Neuronal stem cell (in vitro differentiated cells): ENCODE measurements at regions not wholly inside any gene's neighbourhood (a gene's known extent, or its start where the extent isn't known, plus 50 kb on each side); places are given as distances from the start of the nearest gene placed in this dataset.
A peak's percentile ranks its signal among the peaks of the same experiment; 100 is the strongest.

Experiments
- DNase-seq: peaks from one replicate; pipeline ENCODE4 v3.0.0-alpha.2; 2013; ENCODE audit warnings: low spot score
- H2AFZ ChIP-seq: one replicate; pipeline ENCODE4 v1.6.1; 2013; ENCODE audit warnings: mild to moderate bottlenecking, low read length, inconsistent platforms
- H2AK5ac ChIP-seq: 2 replicates; pipeline ENCODE4 v1.6.1; 2013; ENCODE audit warnings: low read depth, mild to moderate bottlenecking, inconsistent platforms, low read length, moderate library complexity, mixed read lengths
- H2BK120ac ChIP-seq: 2 replicates; pipeline ENCODE4 v1.6.1; 2013; ENCODE audit warnings: low read depth, mild to moderate bottlenecking, inconsistent platforms, low read length, moderate library complexity, mixed read lengths
- H2BK12ac ChIP-seq: one replicate; pipeline ENCODE4 v1.6.1; 2013; ENCODE audit warnings: low read length, inconsistent platforms
- H2BK15ac ChIP-seq: 2 replicates; pipeline ENCODE4 v1.6.1; 2013; ENCODE audit warnings: mild to moderate bottlenecking, low read length, inconsistent platforms, mixed read lengths
- H2BK5ac ChIP-seq: one replicate; pipeline ENCODE4 v1.6.1; 2013; ENCODE audit warnings: inconsistent platforms, mild to moderate bottlenecking, low read length, moderate library complexity
- H3K14ac ChIP-seq: one replicate; pipeline ENCODE4 v1.6.1; 2013; ENCODE audit warnings: low read length, inconsistent platforms
- H3K18ac ChIP-seq: 2 replicates; pipeline ENCODE4 v1.6.1; 2013; ENCODE audit warnings: low read length, inconsistent platforms
- H3K23ac ChIP-seq: 2 replicates; pipeline ENCODE4 v1.6.1; 2013; ENCODE audit warnings: low read depth, mild to moderate bottlenecking, mixed read lengths, low read length, inconsistent platforms; ENCODE audit not compliant: poor library complexity
- H3K27ac ChIP-seq: replicated peaks from 3 replicates; pipeline ENCODE4 v1.5.1; 2013; ENCODE audit warnings: low read length, inconsistent platforms
- H3K27me3 ChIP-seq, 3 experiments: 2 replicates each; pipeline ENCODE4 v1.6.1; 2013; ENCODE audit warnings: low read length in 3 of 3, mild to moderate bottlenecking in 2 of 3, inconsistent platforms in 1 of 3, low read depth in 1 of 3, mixed read lengths in 1 of 3, moderate library complexity in 1 of 3; ENCODE audit not compliant: control insufficient read depth in 3 of 3, insufficient read depth in 3 of 3
- H3K36me3 ChIP-seq, 2 donors: replicated peaks in 1 of 2; 2 replicates each; pipeline ENCODE4 v1.6.1; 2013; ENCODE audit warnings: low read length in 2 of 2; ENCODE audit not compliant: control insufficient read depth in 2 of 2, insufficient read depth in 2 of 2
- H3K4ac ChIP-seq: 2 replicates; pipeline ENCODE4 v1.6.1; 2013; ENCODE audit warnings: inconsistent platforms, mild to moderate bottlenecking, low read length, moderate library complexity
- H3K4me1 ChIP-seq, 2 donors: 1 replicate in 1 of 2; 2 replicates in 1 of 2; pipeline ENCODE4 v1.6.1; 2013; ENCODE audit warnings: low read length in 2 of 2, low read depth in 1 of 2; ENCODE audit not compliant: control insufficient read depth in 2 of 2, insufficient read depth in 1 of 2
- H3K4me2 ChIP-seq: one replicate; pipeline ENCODE4 v1.6.1; 2013; ENCODE audit warnings: mild to moderate bottlenecking, low read length, inconsistent platforms; ENCODE audit not compliant: insufficient read depth, poor library complexity, severe bottlenecking
- H3K4me3 ChIP-seq, 2 donors: 2 replicates each; pipeline ENCODE4 v1.5.1; 2013; ENCODE audit warnings: low read length in 2 of 2, mild to moderate bottlenecking in 2 of 2, inconsistent platforms in 1 of 2, moderate library complexity in 1 of 2
- H3K79me1 ChIP-seq: one replicate; pipeline ENCODE4 v1.6.1; 2013; ENCODE audit warnings: low read depth, mild to moderate bottlenecking, inconsistent platforms, low read length, moderate library complexity
- H3K9ac ChIP-seq: one replicate; pipeline ENCODE4 v1.6.1; 2013; ENCODE audit warnings: mild to moderate bottlenecking, low read depth, low read length, inconsistent platforms; ENCODE audit not compliant: poor library complexity
- H3K9me3 ChIP-seq, 2 donors: replicated peaks in 1 of 2; 2 replicates each; pipeline versions ENCODE3 to v1.6.1; 2013; ENCODE audit warnings: low read length in 2 of 2, mild to moderate bottlenecking in 2 of 2, inconsistent platforms in 1 of 2, low read depth in 1 of 2, mixed read lengths in 1 of 2, moderate library complexity in 1 of 2; ENCODE audit not compliant: control insufficient read depth in 2 of 2, insufficient read depth in 1 of 2
- H4K8ac ChIP-seq: one replicate; pipeline ENCODE4 v1.6.1; 2013; ENCODE audit warnings: low read depth, mild to moderate bottlenecking, inconsistent platforms, low read length, moderate library complexity
- H4K91ac ChIP-seq: one replicate; pipeline ENCODE4 v1.6.1; 2013; ENCODE audit warnings: low read length, low read depth, mild to moderate bottlenecking, inconsistent platforms; ENCODE audit not compliant: poor library complexity
- WGBS, 2 donors: extraction: QIAGEN DNeasy Blood & Tissue Kit; methylation state at CpG; one replicate each; pipeline ENCODE4 v1.1.7; 2013; ENCODE audit warnings: missing lambda C conversion rate in 2 of 2, mixed read lengths in 1 of 2; ENCODE audit not compliant: insufficient read length in 2 of 2, insufficient replicate concordance in 1 of 2; ENCODE audit errors: extremely low coverage in 2 of 2; 5-methylcytosine and 5-hydroxymethylcytosine counted together

DNA sequence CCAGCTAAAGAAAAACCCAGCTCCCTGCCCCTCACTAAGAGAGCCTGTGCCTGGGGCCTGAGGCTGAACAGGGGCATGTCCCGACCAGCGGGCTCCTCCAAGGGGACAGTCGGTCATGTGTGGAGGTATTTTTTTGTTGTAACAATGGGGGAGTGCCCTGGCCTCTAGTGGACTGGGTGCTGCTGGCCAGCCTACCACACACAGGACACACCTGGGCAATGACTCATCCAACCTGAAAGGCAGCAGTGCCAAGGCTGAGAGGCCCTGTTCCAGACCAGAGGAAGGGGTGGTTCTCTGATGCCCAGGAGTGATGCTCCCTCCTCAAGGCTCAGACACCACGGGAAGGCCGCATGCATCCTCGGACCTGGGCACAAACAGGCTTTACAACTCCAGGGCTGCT is 181.5 kb downstream of the OLFM1 start:
- Histone ChIP-seq H2BK120ac (no peak overlapping the region), H3K9me3 (peaks cover 0 to 1% of the 10 kb centered on the region in 2 donors), H4K8ac (no peak overlapping the region), H3K79me1 (no peaks in the 10 kb centered on the region), H3K4me2 (no peak overlapping the region), H2AK5ac (peak overlapping the region; percentile 74), H3K27me3 (peaks cover 0 to 42% (median 0%) of the 10 kb centered on the region in 3 experiments), H2BK12ac (no peak overlapping the region), H3K4ac (no peak overlapping the region), H3K9ac (no peak overlapping the region), H2BK5ac (no peak overlapping the region), H2BK15ac (peak overlapping the region; percentile 28), H4K91ac (no peak overlapping the region), H3K23ac (peak overlapping the region; percentile 77), H3K4me1 (peaks cover 0 to 19% of the 10 kb centered on the region in 2 donors), H3K4me3 (no peak overlapping the region), H3K36me3 (peaks cover 0 to 5% of the 10 kb centered on the region in 2 donors), H2AFZ (no peak overlapping the region), H3K18ac (peak overlapping the region; percentile 75), H3K27ac (no peak overlapping the region), H3K14ac (no peak overlapping the region)
- no CpG with 5 or more reads among the region's 6 CpGs for WGBS, 2 donors
- no peak for DNase-seq

GRCh38 chr9:135269912-135270830 is 182.7 kb downstream of the OLFM1 start:
- no peak overlapping the region for H2BK120ac ChIP-seq
- no peak overlapping the region for H2AK5ac ChIP-seq
- H3K27ac ChIP-seq, result no peak overlapping the region
- H3K4me1 ChIP-seq, result peaks cover 0 to 19% of the 10 kb centered on the region in 2 donors
- H3K18ac ChIP-seq, result peak overlapping the region; percentile 81
- H2BK15ac ChIP-seq, result no peak overlapping the region
- DNase-seq, result no peak
- H3K14ac ChIP-seq, result peak overlapping the region; percentile 58
- H3K9me3 ChIP-seq, result peaks cover 0 to 1% of the 10 kb centered on the region in 2 donors
- no peak overlapping the region for H3K4ac ChIP-seq
- H3K27me3 ChIP-seq, result peaks cover 0 to 42% (median 0%) of the 10 kb centered on the region in 3 experiments
- H3K23ac ChIP-seq, result peak overlapping the region; percentile 14
- no peak overlapping the region for H3K4me2 ChIP-seq
- peak overlapping the region; percentile 7 for H2BK5ac ChIP-seq
- H3K79me1 ChIP-seq, result no peaks in the 10 kb centered on the region
- H4K91ac ChIP-seq, result peak overlapping the region; percentile 81
- H3K36me3 ChIP-seq, result peaks cover 0 to 5% of the 10 kb centered on the region in 2 donors
- H3K9ac ChIP-seq, result peak overlapping the region; percentile 78
- H3K4me3 ChIP-seq, result peak overlapping the region in 1 of 2 donors; percentile 66
- H2BK12ac ChIP-seq, result no peak overlapping the region
- H2AFZ ChIP-seq, result no peak overlapping the region
- no CpG with 5 or more reads among the region's 20 CpGs for WGBS, 2 donors
- H4K8ac ChIP-seq, result peak overlapping the region; percentile 94

- H3K79me1 ChIP-seq, result no peaks in the 10 kb centered on the region
- peaks cover 0 to 19% of the 10 kb centered on the region in 2 donors for H3K4me1 ChIP-seq
- H2BK5ac ChIP-seq, result no peak overlapping the region
- H3K4me3 ChIP-seq, result no peak overlapping the region
- no peak overlapping the region for H2BK15ac ChIP-seq
- H3K23ac ChIP-seq, result no peak overlapping the region
- H2BK12ac ChIP-seq, result no peak overlapping the region
- H3K9ac ChIP-seq, result no peak overlapping the region
- no CpG with 5 or more reads among the region's 19 CpGs for WGBS, 2 donors
- no peak overlapping the region for H3K14ac ChIP-seq
- peaks cover 0 to 5% of the 10 kb centered on the region in 2 donors for H3K36me3 ChIP-seq
- no peak overlapping the region for H3K27ac ChIP-seq
- H3K4ac ChIP-seq, result no peak overlapping the region
- no peak overlapping the region for H2AK5ac ChIP-seq
- H3K9me3 ChIP-seq, result peaks cover 0 to 1% of the 10 kb centered on the region in 2 donors
- no peak overlapping the region for H2BK120ac ChIP-seq
- peak overlapping the region; percentile 72 for H3K18ac ChIP-seq
- no peak overlapping the region for H4K91ac ChIP-seq
- DNase-seq, result no peak
- H2AFZ ChIP-seq, result no peak overlapping the region
- peaks cover 0 to 32% (median 0%) of the 10 kb centered on the region in 3 experiments for H3K27me3 ChIP-seq
- H4K8ac ChIP-seq, result no peak overlapping the region
- H3K4me2 ChIP-seq, result no peak overlapping the region
Observed at GRCh38 chr9:135271425-135271824, 184.0 kb downstream of the OLFM1 start.

DNA sequence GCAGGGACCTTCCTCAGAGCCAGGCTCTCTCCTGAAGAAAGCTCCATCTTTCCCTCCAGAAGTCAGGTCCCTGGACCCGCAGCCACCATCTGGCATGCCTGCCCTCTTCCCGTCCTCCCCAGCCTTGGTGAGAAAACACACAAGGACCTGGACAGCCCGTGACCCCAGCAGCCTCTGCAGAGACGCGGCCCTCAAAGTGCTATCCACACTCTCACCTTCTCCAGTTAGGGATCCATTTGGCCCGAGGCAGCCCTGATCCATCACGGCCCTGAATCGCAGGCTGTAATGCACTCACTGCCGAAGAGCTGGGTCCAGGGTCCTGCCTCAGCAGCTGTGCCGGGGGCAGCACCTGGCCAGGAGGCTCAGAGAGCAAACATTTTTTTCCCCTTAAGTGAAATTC is 185.1 kb downstream of the OLFM1 start:
- Histone ChIP-seq H3K18ac (no peak overlapping the region), H3K4me1 (peaks cover 0 to 19% of the 10 kb centered on the region in 2 donors), H2BK5ac (no peak overlapping the region), H3K27me3 (peaks cover 0 to 22% (median 0%) of the 10 kb centered on the region in 3 experiments), H4K91ac (no peak overlapping the region), H2BK120ac (no peak overlapping the region), H3K9me3 (peaks cover 0 to 1% of the 10 kb centered on the region in 2 donors), H3K4ac (no peak overlapping the region), H2AK5ac (peak overlapping the region; percentile 57), H3K36me3 (peaks cover 0 to 5% of the 10 kb centered on the region in 2 donors), H3K4me2 (no peak overlapping the region), H3K14ac (no peak overlapping the region), H2BK12ac (no peak overlapping the region), H4K8ac (no peak overlapping the region), H3K4me3 (no peak overlapping the region), H3K27ac (no peak overlapping the region), H2AFZ (no peak overlapping the region), H3K79me1 (no peaks in the 10 kb centered on the region), H3K23ac (no peak overlapping the region), H3K9ac (no peak overlapping the region), H2BK15ac (no peak overlapping the region)
- WGBS, 2 donors, result no CpG with 5 or more reads among the region's 10 CpGs
- DNase-seq, result no peak
